Activated naive CD8-positive, alpha-beta T cell treated with anti-CD3 and anti-CD28 coated beads for 36 hours (primary cell): ENCODE measurements at regions not wholly inside any gene's neighbourhood (a gene's known extent, or its start where the extent isn't known, plus 50 kb on each side); places are given as distances from the start of the nearest gene placed in this dataset.
"Not testable (repeated sequence)": the region's sequence is repeated elsewhere in the genome, so short reads cannot be mapped to it uniquely, and the experiment has no call there.

Experiments
- DNase-seq: peaks from one replicate; pipeline ENCODE4 v3.0.0; 2021
- H3K27ac Mint-ChIP-seq: one replicate; pipeline ENCODE4 v1.8.0; 2022; ENCODE audit warnings: mild to moderate bottlenecking, moderate library complexity, mixed read lengths
- H3K27me3 Mint-ChIP-seq: one replicate; pipeline ENCODE4 v1.8.0; 2022; ENCODE audit warnings: mild to moderate bottlenecking, mixed read lengths
- H3K36me3 Mint-ChIP-seq: one replicate; pipeline ENCODE4 v1.8.0; 2021; ENCODE audit warnings: mild to moderate bottlenecking, mixed read lengths
- H3K4me1 Mint-ChIP-seq: one replicate; pipeline ENCODE4 v1.8.0; 2021; ENCODE audit warnings: mixed read lengths
- H3K4me3 Mint-ChIP-seq: one replicate; pipeline ENCODE4 v1.8.0; 2022; ENCODE audit warnings: mild to moderate bottlenecking, moderate library complexity, mixed read lengths
- H3K9me3 Mint-ChIP-seq: one replicate; pipeline ENCODE4 v1.8.0; 2022; ENCODE audit warnings: mixed read lengths

GRCh38 chr1:191405417-191405816 lies 752.8 kb upstream of the RGS18 start:
- Mint-ChIP-seq H3K36me3 (no peaks in the 10 kb centered on the region), H3K27ac (no peak overlapping the region), H3K4me1 (no peaks in the 10 kb centered on the region), H3K9me3 (peaks cover 1% of the 10 kb centered on the region), H3K27me3 (no peaks in the 10 kb centered on the region), H3K4me3 (no peak overlapping the region)
- DNase-seq: no peak

- no peak overlapping the region for H3K4me3 Mint-ChIP-seq
- H3K9me3 Mint-ChIP-seq: peaks cover 2% of the 10 kb centered on the region
- H3K27ac Mint-ChIP-seq: no peak overlapping the region
Observed at GRCh38 chr1:191414981-191415640, 743.2 kb upstream of the RGS18 start.

GRCh38 chr1:191419842-191420241 lies 738.4 kb upstream of the RGS18 start:
- DNase-seq: no peak
- H3K9me3 Mint-ChIP-seq: peaks cover 2% of the 10 kb centered on the region
- no peaks in the 10 kb centered on the region for H3K36me3 Mint-ChIP-seq
- no peak overlapping the region for H3K27ac Mint-ChIP-seq
- no peak overlapping the region for H3K4me3 Mint-ChIP-seq
- no peaks in the 10 kb centered on the region for H3K27me3 Mint-ChIP-seq
- no peaks in the 10 kb centered on the region for H3K4me1 Mint-ChIP-seq

More at GRCh38 chr1:191414981-191415640, 743.2 kb upstream of the RGS18 start:
- DNase-seq: no peak
- Mint-ChIP-seq H3K4me1 (no peaks in the 10 kb centered on the region), H3K36me3 (no peaks in the 10 kb centered on the region), H3K27me3 (no peaks in the 10 kb centered on the region)

- DNase-seq: no peak
- Mint-ChIP-seq H3K27me3 (no peaks in the 10 kb centered on the region), H3K4me3 (no peak overlapping the region), H3K36me3 (no peaks in the 10 kb centered on the region), H3K9me3 (no peaks in the 10 kb centered on the region), H3K4me1 (no peaks in the 10 kb centered on the region), H3K27ac (no peak overlapping the region)
Observed at GRCh38 chr1:191427593-191427992, 730.7 kb upstream of the RGS18 start.

- DNase-seq: no peak
- Mint-ChIP-seq H3K4me1 (no peaks in the 10 kb centered on the region), H3K9me3 (peaks cover 3% of the 10 kb centered on the region), H3K27ac (no peak overlapping the region), H3K27me3 (no peaks in the 10 kb centered on the region), H3K4me3 (no peak overlapping the region), H3K36me3 (no peaks in the 10 kb centered on the region)
Observed at GRCh38 chr1:191432817-191433216, 725.4 kb upstream of the RGS18 start.

GRCh38 chr1:191438979-191439378 lies 719.3 kb upstream of the RGS18 start:
- no peak overlapping the region for H3K4me3 Mint-ChIP-seq
- no peaks in the 10 kb centered on the region for H3K4me1 Mint-ChIP-seq

GRCh38 chr1:191448279-191448678 lies 710.0 kb upstream of the RGS18 start:
- H3K4me1 Mint-ChIP-seq, H3K27me3 Mint-ChIP-seq, DNase-seq, H3K36me3 Mint-ChIP-seq, H3K9me3 Mint-ChIP-seq, H3K4me3 Mint-ChIP-seq, H3K27ac Mint-ChIP-seq: not testable (repeated sequence)

More at GRCh38 chr1:191438979-191439378, 719.3 kb upstream of the RGS18 start:
- Mint-ChIP-seq H3K27me3 (no peaks in the 10 kb centered on the region), H3K36me3 (no peaks in the 10 kb centered on the region), H3K9me3 (peaks cover 17% of the 10 kb centered on the region), H3K27ac (no peak overlapping the region)
- no peak for DNase-seq

GRCh38 chr1:191452586-191452985 lies 705.7 kb upstream of the RGS18 start:
- Mint-ChIP-seq H3K4me3 (no peak overlapping the region), H3K9me3 (peaks cover 8% of the 10 kb centered on the region), H3K36me3 (no peaks in the 10 kb centered on the region), H3K27ac (no peak overlapping the region), H3K4me1 (no peaks in the 10 kb centered on the region), H3K27me3 (no peaks in the 10 kb centered on the region)
- no peak for DNase-seq

- Mint-ChIP-seq H3K4me1 (no peaks in the 10 kb centered on the region), H3K4me3 (no peak overlapping the region), H3K27me3 (no peaks in the 10 kb centered on the region)
Observed at GRCh38 chr1:191453487-191453886, 704.8 kb upstream of the RGS18 start.

GRCh38 chr1:191457889-191458288 lies 700.4 kb upstream of the RGS18 start:
- no peaks in the 10 kb centered on the region for H3K4me1 Mint-ChIP-seq
- no peaks in the 10 kb centered on the region for H3K36me3 Mint-ChIP-seq
- H3K4me3 Mint-ChIP-seq: no peak overlapping the region
- H3K9me3 Mint-ChIP-seq: peaks cover 3% of the 10 kb centered on the region
- DNase-seq: no peak
- no peaks in the 10 kb centered on the region for H3K27me3 Mint-ChIP-seq
- H3K27ac Mint-ChIP-seq: no peak overlapping the region

More at GRCh38 chr1:191453487-191453886, 704.8 kb upstream of the RGS18 start:
- Mint-ChIP-seq H3K9me3 (peaks cover 8% of the 10 kb centered on the region), H3K36me3 (no peaks in the 10 kb centered on the region), H3K27ac (no peak overlapping the region)
- DNase-seq: no peak

GRCh38 chr1:191460234-191460633 lies 698.0 kb upstream of the RGS18 start:
- no peaks in the 10 kb centered on the region for H3K36me3 Mint-ChIP-seq
- H3K4me3 Mint-ChIP-seq: no peak overlapping the region
- no peaks in the 10 kb centered on the region for H3K4me1 Mint-ChIP-seq
- H3K9me3 Mint-ChIP-seq: peaks cover 3% of the 10 kb centered on the region
- no peak for DNase-seq
- no peak overlapping the region for H3K27ac Mint-ChIP-seq
- no peaks in the 10 kb centered on the region for H3K27me3 Mint-ChIP-seq

GRCh38 chr1:191483988-191484387 lies 674.3 kb upstream of the RGS18 start:
- Mint-ChIP-seq H3K4me3 (no peak overlapping the region), H3K9me3 (peaks cover 4% of the 10 kb centered on the region), H3K36me3 (no peaks in the 10 kb centered on the region), H3K27ac (no peak overlapping the region), H3K27me3 (no peaks in the 10 kb centered on the region), H3K4me1 (no peaks in the 10 kb centered on the region)
- no peak for DNase-seq

GRCh38 chr1:191490303-191490702 lies 668.0 kb upstream of the RGS18 start:
- H3K27me3 Mint-ChIP-seq: no peaks in the 10 kb centered on the region
- no peak overlapping the region for H3K27ac Mint-ChIP-seq
- DNase-seq: no peak
- no peaks in the 10 kb centered on the region for H3K36me3 Mint-ChIP-seq
- no peak overlapping the region for H3K4me3 Mint-ChIP-seq
- no peaks in the 10 kb centered on the region for H3K4me1 Mint-ChIP-seq
- H3K9me3 Mint-ChIP-seq: peaks cover 8% of the 10 kb centered on the region

- Mint-ChIP-seq H3K9me3 (peaks cover 5% of the 10 kb centered on the region), H3K36me3 (no peaks in the 10 kb centered on the region), H3K27me3 (no peaks in the 10 kb centered on the region), H3K27ac (no peak overlapping the region), H3K4me1 (no peaks in the 10 kb centered on the region), H3K4me3 (no peak overlapping the region)
- no peak for DNase-seq
Observed at GRCh38 chr1:191495040-191495439, 663.2 kb upstream of the RGS18 start.

- H3K4me3 Mint-ChIP-seq: no peak overlapping the region
- no peaks in the 10 kb centered on the region for H3K36me3 Mint-ChIP-seq
- no peak for DNase-seq
- no peaks in the 10 kb centered on the region for H3K27me3 Mint-ChIP-seq
- no peaks in the 10 kb centered on the region for H3K4me1 Mint-ChIP-seq
- no peak overlapping the region for H3K27ac Mint-ChIP-seq
- peaks cover 6% of the 10 kb centered on the region for H3K9me3 Mint-ChIP-seq
Observed at GRCh38 chr1:191498318-191498717, 659.9 kb upstream of the RGS18 start.

GRCh38 chr1:191498825-191499224 lies 659.4 kb upstream of the RGS18 start:
- Mint-ChIP-seq H3K27ac (no peak overlapping the region), H3K4me3 (no peak overlapping the region), H3K36me3 (no peaks in the 10 kb centered on the region), H3K4me1 (no peaks in the 10 kb centered on the region), H3K9me3 (peaks cover 6% of the 10 kb centered on the region), H3K27me3 (no peaks in the 10 kb centered on the region)
- no peak for DNase-seq
